Cardiac muscle cell (in vitro differentiated cells and primary cell): ENCODE measurements at regions not wholly inside any gene's neighbourhood (a gene's known extent, or its start where the extent isn't known, plus 50 kb on each side); places are given as distances from the start of the nearest gene placed in this dataset.

ENCODE experiments used
- DNase-seq, 2 donors: peaks; one replicate each; pipeline versions ENCODE4 v3.0.0 to v3.0.0-alpha.2; 2010 to 2017; ENCODE audit warnings: low read depth in 1 of 2, low spot score in 1 of 2
- H3K27ac ChIP-seq: fragments of 200-600 bp; sonication (generic); 2 replicates; pipeline ENCODE4 v1.5.1; 2016
- H3K27me3 ChIP-seq: fragments of 200-600 bp; sonication (generic); 2 replicates; pipeline ENCODE4 v1.6.0; 2016; ENCODE audit warnings: control low read depth
- H3K36me3 ChIP-seq: fragments of 200-600 bp; sonication (generic); 2 replicates; pipeline ENCODE4 v1.5.1; 2016; ENCODE audit warnings: control low read depth
- H3K4me1 ChIP-seq: fragments of 200-600 bp; sonication (generic); 2 replicates; pipeline ENCODE4 v1.8.1; 2017; ENCODE audit warnings: low read depth, mild to moderate bottlenecking, mixed run types
- H3K4me3 ChIP-seq: fragments of 200-600 bp; sonication (generic); 2 replicates; pipeline ENCODE4 v1.5.1; 2016; ENCODE audit warnings: mild to moderate bottlenecking
- H3K9me3 ChIP-seq: fragments of 200-600 bp; sonication (generic); 2 replicates; pipeline ENCODE4 v1.5.1; 2017; ENCODE audit warnings: low read depth, mild to moderate bottlenecking, control low read depth
- CTCF ChIP-seq: IDR thresholded peaks from 2 replicates; pipeline ENCODE4 v1.5.1; 2012; ENCODE audit warnings: low read depth, mild to moderate bottlenecking, low read length

GRCh38 chr10:117601716-117602115 is 59.2 kb downstream of the EMX2 start:
- no peak overlapping the region for H3K27ac ChIP-seq
- no peak for TF ChIP-seq CTCF
- DNase-seq: no peak

DNA sequence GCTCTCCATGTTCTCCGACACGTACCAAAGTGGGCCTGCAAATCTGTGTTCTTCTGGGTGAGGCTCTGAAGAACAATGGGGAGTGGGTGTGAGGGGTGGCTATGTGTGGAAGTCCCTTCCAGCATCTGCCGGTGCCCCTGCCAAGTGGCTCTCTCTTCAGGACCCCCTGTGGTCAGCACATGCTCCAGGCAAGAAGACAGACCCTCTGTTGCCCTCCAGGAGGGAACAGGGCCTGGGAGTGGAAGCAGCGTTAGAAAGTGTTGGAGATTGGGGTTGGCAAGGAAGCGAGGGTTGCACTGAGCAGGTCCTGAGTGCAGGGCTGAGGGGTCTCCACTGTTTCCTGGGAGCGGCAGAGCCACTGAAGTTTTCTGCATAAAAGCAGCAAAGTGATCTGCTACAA is 60.5 kb downstream of the EMX2 start:
- no peak for TF ChIP-seq CTCF

More at GRCh38 chr10:117601716-117602115, 59.2 kb downstream of the EMX2 start:
- no peak overlapping the region for H3K4me3 ChIP-seq
- no peaks in the 10 kb centered on the region for H3K9me3 ChIP-seq
- H3K27me3 ChIP-seq: peaks cover 45% of the 10 kb centered on the region
- no peaks in the 10 kb centered on the region for H3K4me1 ChIP-seq
- no peaks in the 10 kb centered on the region for H3K36me3 ChIP-seq

DNA sequence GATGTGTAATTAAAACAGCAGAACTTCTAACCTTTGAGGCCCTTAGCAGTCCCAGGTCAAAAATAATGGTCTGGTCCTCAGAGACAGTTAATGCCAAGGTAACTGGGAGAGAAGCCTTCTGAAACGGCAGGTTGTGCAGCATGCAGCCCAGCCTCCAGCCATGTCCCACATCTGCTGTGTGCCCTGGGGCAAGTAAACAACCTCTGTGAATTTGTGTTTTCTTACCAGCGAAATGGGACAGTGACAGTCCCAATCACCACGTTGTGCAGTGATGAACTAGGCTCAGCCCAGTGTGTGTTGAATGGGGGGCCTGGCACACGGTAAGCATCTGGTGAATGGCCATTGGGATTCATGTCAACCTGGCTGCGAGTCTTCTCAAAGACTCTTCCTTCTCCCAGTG is 61.2 kb downstream of the EMX2 start:
- no peak for TF ChIP-seq CTCF
- Histone ChIP-seq H3K9me3 (no peaks in the 10 kb centered on the region), H3K36me3 (no peaks in the 10 kb centered on the region), H3K4me1 (no peaks in the 10 kb centered on the region), H3K27ac (no peak overlapping the region), H3K27me3 (peaks cover 35% of the 10 kb centered on the region), H3K4me3 (no peak overlapping the region)
- no peak for DNase-seq

More for the DNA sequence above, 60.5 kb downstream of the EMX2 start:
- no peak for DNase-seq
- Histone ChIP-seq H3K4me3 (no peak overlapping the region), H3K27me3 (peaks cover 42% of the 10 kb centered on the region), H3K9me3 (no peaks in the 10 kb centered on the region), H3K36me3 (no peaks in the 10 kb centered on the region), H3K27ac (no peak overlapping the region), H3K4me1 (no peaks in the 10 kb centered on the region)

DNA sequence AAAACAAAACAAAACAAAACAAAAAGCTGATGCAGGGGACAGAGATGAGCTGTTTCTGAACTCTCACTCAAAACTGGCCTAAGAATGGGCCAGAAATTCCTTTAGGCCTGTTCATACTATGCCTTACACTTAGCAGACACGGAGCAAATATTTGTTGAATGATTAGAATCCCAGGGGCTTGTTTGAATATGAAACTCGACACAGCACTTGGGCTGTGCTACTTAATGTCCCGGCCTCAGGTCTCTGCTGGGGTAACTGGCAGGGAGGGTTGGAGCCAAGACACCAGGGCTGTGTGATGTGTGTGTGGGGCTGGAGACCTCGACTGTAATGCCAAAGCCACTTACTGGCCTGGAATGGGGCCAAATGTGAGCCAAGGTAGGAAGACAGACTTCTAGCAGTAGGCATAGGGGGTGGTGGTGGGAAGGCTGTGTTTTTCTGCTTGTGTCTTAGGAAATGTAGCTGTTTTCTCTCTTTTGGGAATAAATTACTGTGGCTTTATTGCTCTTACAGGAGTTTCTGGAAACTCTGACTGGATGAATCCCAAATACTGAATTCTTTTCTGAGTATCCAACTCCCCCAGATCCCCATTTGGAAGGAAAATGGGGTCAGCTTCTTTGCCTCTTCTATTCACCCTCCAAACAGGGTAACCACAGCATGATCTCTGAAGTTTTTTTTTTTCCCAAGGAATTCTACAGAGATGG is 66.7 kb downstream of the EMX2 start:
- no peak for TF ChIP-seq CTCF
- Histone ChIP-seq H3K9me3 (no peaks in the 10 kb centered on the region), H3K36me3 (no peaks in the 10 kb centered on the region), H3K27me3 (peaks cover 12% of the 10 kb centered on the region), H3K4me1 (no peaks in the 10 kb centered on the region), H3K4me3 (no peak overlapping the region), H3K27ac (no peak overlapping the region)
- DNase-seq: peak in 1 of 2 donors; percentile 25

- no peaks in the 10 kb centered on the region for H3K9me3 ChIP-seq
- peaks cover 9% of the 10 kb centered on the region for H3K27me3 ChIP-seq
- no peak for TF ChIP-seq CTCF
- H3K36me3 ChIP-seq: no peaks in the 10 kb centered on the region
- H3K27ac ChIP-seq: no peak overlapping the region
- H3K4me3 ChIP-seq: no peak overlapping the region
- no peaks in the 10 kb centered on the region for H3K4me1 ChIP-seq
- DNase-seq: no peak
Measured at GRCh38 chr10:117609796-117610170, 67.2 kb downstream of the EMX2 start.
